NCI-H187 (cell line): ENCODE measurements at regions not wholly inside any gene's neighbourhood (a gene's known extent, or its start where the extent isn't known, plus 50 kb on each side); places are given as distances from the start of the nearest gene placed in this dataset.
A peak's percentile ranks its signal among the peaks of the same experiment; 100 is the strongest.
"Not testable (repeated sequence)": the region's sequence is repeated elsewhere in the genome, so short reads cannot be mapped to it uniquely, and the experiment has no call there.

Source experiments
- DNase-seq, 2 experiments: peaks; one replicate each; lab custom pipeline; 2025; lab: John Stamatoyannopoulos, UW

GRCh38 chr1:148264374-148265276 lies 112.5 kb upstream of the NBPF11 start:
- no peak for DNase-seq

- DNase-seq = no peak
These were observed 111.8 kb upstream of the NBPF11 start for GRCh38 chr1:148263906-148264255.

GRCh38 chr1:148263128-148263905 lies 111.2 kb upstream of the NBPF11 start:
- peak; percentile 71 to 97 for DNase-seq

- DNase-seq = not testable (repeated sequence)
These were observed 109.6 kb upstream of the NBPF11 start for GRCh38 chr1:148261684-148262083.

GRCh38 chr1:148257886-148258285 lies 105.8 kb upstream of the NBPF11 start:
- not testable (repeated sequence) for DNase-seq

- DNase-seq = not testable (repeated sequence)
These were observed 102.7 kb upstream of the NBPF11 start for GRCh38 chr1:148254611-148255429.

- DNase-seq = not testable (repeated sequence)
These were observed 101.7 kb upstream of the NBPF11 start for GRCh38 chr1:148253808-148254207.

- not testable (repeated sequence) for DNase-seq
These were observed 96.7 kb upstream of the NBPF11 start for GRCh38 chr1:148248798-148249197.

GRCh38 chr1:148246258-148246861 lies 94.3 kb upstream of the NBPF11 start:
- DNase-seq = not testable (repeated sequence)

- not testable (repeated sequence) for DNase-seq
These were observed 93.8 kb upstream of the NBPF11 start for GRCh38 chr1:148245843-148246242.

GRCh38 chr1:148245443-148245842 lies 93.4 kb upstream of the NBPF11 start:
- not testable (repeated sequence) for DNase-seq

- DNase-seq = not testable (repeated sequence)
These were observed 81.2 kb upstream of the NBPF11 start for GRCh38 chr1:148233250-148233649.

GRCh38 chr1:148228846-148229245 lies 76.8 kb upstream of the NBPF11 start:
- DNase-seq = not testable (repeated sequence)

- DNase-seq = not testable (repeated sequence)
These were observed 70.5 kb upstream of the NBPF11 start for GRCh38 chr1:148222399-148223159.

- not testable (repeated sequence) for DNase-seq
These were observed 69.5 kb upstream of the NBPF11 start for GRCh38 chr1:148221593-148221992.

- not testable (repeated sequence) for DNase-seq
These were observed 67.1 kb upstream of the NBPF11 start for GRCh38 chr1:148219229-148219628.

GRCh38 chr1:148211191-148211590 lies 59.1 kb upstream of the NBPF11 start:
- DNase-seq = not testable (repeated sequence)

- not testable (repeated sequence) for DNase-seq
These were observed 58.5 kb upstream of the NBPF11 start for GRCh38 chr1:148210624-148211023.

- not testable (repeated sequence) for DNase-seq
These were observed 58.1 kb upstream of the NBPF11 start for GRCh38 chr1:148210166-148210565.

- DNase-seq = not testable (repeated sequence)
These were observed 49.9 kb upstream of the NBPF11 start for GRCh38 chr1:148202013-148202412.
